ENCODE measurements at regions not wholly inside any gene's neighbourhood (a gene's known extent, or its start where the extent isn't known, plus 50 kb on each side); places are given as distances from the start of the nearest gene placed in this dataset.

GRCh38 chr1:242731446-242731845 is 206.9 kb upstream of the PLD5 start:
- ATAC-seq, result no peak

GRCh38 chr1:242728696-242729095 is 204.2 kb upstream of the PLD5 start:
- DNase-seq, result no peak
- WGBS, result 71% methylated on average over 4 of the region's 4 CpGs
- Histone ChIP-seq H3K27me3 (ENCODE audit: control insufficient read depth, insufficient read depth) (no peaks in the 10 kb centered on the region), H3K4me1 (ENCODE audit: control insufficient read depth, insufficient read depth, low read length) (no peaks in the 10 kb centered on the region), H3K9me3 (ENCODE audit: control insufficient read depth, low read length) (no peaks in the 10 kb centered on the region), H3K4me3 (ENCODE audit: low read length) (no peak overlapping the region), H3K27ac (ENCODE audit: low read length) (no peak overlapping the region)
- intact Hi-C loops (cut with DNase I), result loop anchor here in 1 of 4 donors (10.0 kb wide), 1 partner anchor 606 kb away; no protein-coding TSS in a partner anchor
- ATAC-seq, result no peak

More at GRCh38 chr1:242731446-242731845, 206.9 kb upstream of the PLD5 start:
- Histone ChIP-seq H3K27me3 (ENCODE audit: control insufficient read depth, insufficient read depth) (no peaks in the 10 kb centered on the region), H3K4me1 (ENCODE audit: control insufficient read depth, insufficient read depth, low read length) (no peaks in the 10 kb centered on the region), H3K27ac (ENCODE audit: low read length) (no peak overlapping the region), H3K4me3 (ENCODE audit: low read length) (no peak overlapping the region), H3K9me3 (ENCODE audit: control insufficient read depth, low read length) (no peaks in the 10 kb centered on the region)
- DNase-seq, result no peak
- intact Hi-C loops (cut with DNase I), result no loop called here

GRCh38 chr1:242723044-242723716 is 198.7 kb upstream of the PLD5 start:
- 80% methylated on average over 9 of the region's 9 CpGs for WGBS
- Histone ChIP-seq H3K9me3 (ENCODE audit: control insufficient read depth, low read length) (no peaks in the 10 kb centered on the region), H3K4me1 (ENCODE audit: control insufficient read depth, insufficient read depth, low read length) (no peaks in the 10 kb centered on the region), H3K27me3 (ENCODE audit: control insufficient read depth, insufficient read depth) (no peaks in the 10 kb centered on the region), H3K27ac (ENCODE audit: low read length) (no peak overlapping the region), H3K4me3 (ENCODE audit: low read length) (no peak overlapping the region)
- DNase-seq (no peak), ATAC-seq (no peak)
- intact Hi-C loops (cut with DNase I), result loop anchor here in 1 of 4 donors (10.0 kb wide), 1 partner anchor 612 kb away; no protein-coding TSS in a partner anchor

- H3K4me3 ChIP-seq (ENCODE audit: low read length), result no peak overlapping the region
- WGBS, result 80% methylated on average over 6 of the region's 6 CpGs
- no peak overlapping the region for H3K27ac ChIP-seq (ENCODE audit: low read length)
- DNase-seq (no peak), ATAC-seq (no peak)
- no peaks in the 10 kb centered on the region for H3K9me3 ChIP-seq (ENCODE audit: control insufficient read depth, low read length)
- H3K4me1 ChIP-seq (ENCODE audit: control insufficient read depth, insufficient read depth, low read length), result no peaks in the 10 kb centered on the region
- no peaks in the 10 kb centered on the region for H3K27me3 ChIP-seq (ENCODE audit: control insufficient read depth, insufficient read depth)
- intact Hi-C loops (cut with DNase I), result no loop called here
Observed at GRCh38 chr1:242718967-242719366, 194.5 kb upstream of the PLD5 start.

GRCh38 chr1:242712248-242712647 is 187.8 kb upstream of the PLD5 start:
- Histone ChIP-seq H3K4me1 (ENCODE audit: control insufficient read depth, insufficient read depth, low read length) (no peaks in the 10 kb centered on the region), H3K27ac (ENCODE audit: low read length) (no peak overlapping the region), H3K4me3 (ENCODE audit: low read length) (no peak overlapping the region), H3K27me3 (ENCODE audit: control insufficient read depth, insufficient read depth) (no peaks in the 10 kb centered on the region), H3K9me3 (ENCODE audit: control insufficient read depth, low read length) (peaks cover 1% of the 10 kb centered on the region)
- no peak for DNase-seq
- no peak for ATAC-seq
- intact Hi-C loops (cut with DNase I), result no loop called here
- 80% methylated on average over 4 of the region's 4 CpGs for WGBS

- 74% methylated on average over 1 of the region's 1 CpG for WGBS
- Histone ChIP-seq H3K27ac (ENCODE audit: low read length) (no peak overlapping the region), H3K4me1 (ENCODE audit: control insufficient read depth, insufficient read depth, low read length) (no peaks in the 10 kb centered on the region), H3K9me3 (ENCODE audit: control insufficient read depth, low read length) (peaks cover 1% of the 10 kb centered on the region), H3K4me3 (ENCODE audit: low read length) (no peak overlapping the region), H3K27me3 (ENCODE audit: control insufficient read depth, insufficient read depth) (no peaks in the 10 kb centered on the region)
- intact Hi-C loops (cut with DNase I), result no loop called here
- ATAC-seq, result no peak
- no peak for DNase-seq
Observed at GRCh38 chr1:242710847-242711246, 186.3 kb upstream of the PLD5 start.

GRCh38 chr1:242710286-242710685 is 185.8 kb upstream of the PLD5 start:
- H3K4me3 ChIP-seq (ENCODE audit: low read length), result no peak overlapping the region
- WGBS, result 77% methylated on average over 4 of the region's 4 CpGs

GRCh38 chr1:242703467-242703866 is 179.0 kb upstream of the PLD5 start:
- no peaks in the 10 kb centered on the region for H3K9me3 ChIP-seq (ENCODE audit: control insufficient read depth, low read length)
- no peaks in the 10 kb centered on the region for H3K27me3 ChIP-seq (ENCODE audit: control insufficient read depth, insufficient read depth)
- ATAC-seq (no peak), DNase-seq (peak in 1 of 3 donors; percentile 36)
- H3K27ac ChIP-seq (ENCODE audit: low read length), result no peak overlapping the region
- H3K4me1 ChIP-seq (ENCODE audit: control insufficient read depth, insufficient read depth, low read length), result no peaks in the 10 kb centered on the region
- intact Hi-C loops (cut with DNase I), result no loop called here
- WGBS, result 17% methylated on average over 2 of the region's 2 CpGs
- no peak overlapping the region for H3K4me3 ChIP-seq (ENCODE audit: low read length)

More at GRCh38 chr1:242710286-242710685, 185.8 kb upstream of the PLD5 start:
- Histone ChIP-seq H3K9me3 (ENCODE audit: control insufficient read depth, low read length) (peaks cover 1% of the 10 kb centered on the region), H3K27me3 (ENCODE audit: control insufficient read depth, insufficient read depth) (no peaks in the 10 kb centered on the region), H3K4me1 (ENCODE audit: control insufficient read depth, insufficient read depth, low read length) (no peaks in the 10 kb centered on the region), H3K27ac (ENCODE audit: low read length) (no peak overlapping the region)
- intact Hi-C loops (cut with DNase I), result no loop called here
- no peak for DNase-seq
- no peak for ATAC-seq

- ATAC-seq, result no peak
- intact Hi-C loops (cut with DNase I), result no loop called here
- H3K27ac ChIP-seq (ENCODE audit: low read length), result no peak overlapping the region
- no peaks in the 10 kb centered on the region for H3K9me3 ChIP-seq (ENCODE audit: control insufficient read depth, low read length)
- DNase-seq, result no peak
- no peaks in the 10 kb centered on the region for H3K4me1 ChIP-seq (ENCODE audit: control insufficient read depth, insufficient read depth, low read length)
- H3K4me3 ChIP-seq (ENCODE audit: low read length), result no peak overlapping the region
- H3K27me3 ChIP-seq (ENCODE audit: control insufficient read depth, insufficient read depth), result no peaks in the 10 kb centered on the region
- WGBS, result 43% methylated on average over 2 of the region's 2 CpGs
Observed at GRCh38 chr1:242692988-242693387, 168.5 kb upstream of the PLD5 start.

- DNase-seq (no peak), ATAC-seq (no peak)
- H3K27me3 ChIP-seq (ENCODE audit: control insufficient read depth, insufficient read depth), result no peaks in the 10 kb centered on the region
- H3K4me1 ChIP-seq (ENCODE audit: control insufficient read depth, insufficient read depth, low read length), result no peaks in the 10 kb centered on the region
- intact Hi-C loops (cut with DNase I), result no loop called here
- no peak overlapping the region for H3K4me3 ChIP-seq (ENCODE audit: low read length)
- 64% methylated on average over 2 of the region's 2 CpGs for WGBS
- H3K9me3 ChIP-seq (ENCODE audit: control insufficient read depth, low read length), result no peaks in the 10 kb centered on the region
- no peak overlapping the region for H3K27ac ChIP-seq (ENCODE audit: low read length)
Observed at GRCh38 chr1:242691610-242691945, 167.1 kb upstream of the PLD5 start.

GRCh38 chr1:242690849-242691609 is 166.5 kb upstream of the PLD5 start:
- DNase-seq (peak in 1 of 3 donors; percentile 69), ATAC-seq (no peak)
- WGBS, result 63% methylated on average over 8 of the region's 8 CpGs

More at GRCh38 chr1:242690849-242691609, 166.5 kb upstream of the PLD5 start:
- intact Hi-C loops (cut with DNase I), result no loop called here
- Histone ChIP-seq H3K4me3 (ENCODE audit: low read length) (no peak overlapping the region), H3K9me3 (ENCODE audit: control insufficient read depth, low read length) (no peaks in the 10 kb centered on the region), H3K27ac (ENCODE audit: low read length) (no peak overlapping the region), H3K27me3 (ENCODE audit: control insufficient read depth, insufficient read depth) (no peaks in the 10 kb centered on the region), H3K4me1 (ENCODE audit: control insufficient read depth, insufficient read depth, low read length) (no peaks in the 10 kb centered on the region)

All from right cardiac atrium (tissue), 5 donors.